NAMALWA (cell line): ENCODE measurements at regions not wholly inside any gene's neighbourhood (a gene's known extent, or its start where the extent isn't known, plus 50 kb on each side); places are given as distances from the start of the nearest gene placed in this dataset.
"Not testable (repeated sequence)": the region's sequence is repeated elsewhere in the genome, so short reads cannot be mapped to it uniquely, and the experiment has no call there.

Experiments
- DNase-seq: peaks from one replicate; pipeline ENCODE4 v3.0.0-alpha.2; 2015; ENCODE audit warnings: low spot score

DNA sequence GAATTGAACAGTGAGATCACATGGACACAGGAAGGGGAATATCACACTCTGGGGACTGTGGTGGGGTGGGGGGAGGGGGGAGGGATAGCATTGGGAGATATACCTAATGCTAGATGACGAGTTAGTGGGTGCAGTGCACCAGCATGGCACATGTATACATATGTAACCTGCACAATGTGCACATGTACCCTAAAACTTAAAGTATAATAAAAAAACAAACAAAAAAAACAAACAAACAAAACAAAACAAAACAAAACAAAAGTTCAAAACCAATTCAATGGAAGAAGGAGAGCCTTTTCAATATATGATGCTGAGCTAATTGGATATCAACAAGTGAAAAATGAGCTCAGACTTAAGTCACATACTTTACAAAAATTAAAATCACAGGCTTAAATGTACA is 592.8 kb downstream of the CBLN4 start:
- not testable (repeated sequence) for DNase-seq

DNA sequence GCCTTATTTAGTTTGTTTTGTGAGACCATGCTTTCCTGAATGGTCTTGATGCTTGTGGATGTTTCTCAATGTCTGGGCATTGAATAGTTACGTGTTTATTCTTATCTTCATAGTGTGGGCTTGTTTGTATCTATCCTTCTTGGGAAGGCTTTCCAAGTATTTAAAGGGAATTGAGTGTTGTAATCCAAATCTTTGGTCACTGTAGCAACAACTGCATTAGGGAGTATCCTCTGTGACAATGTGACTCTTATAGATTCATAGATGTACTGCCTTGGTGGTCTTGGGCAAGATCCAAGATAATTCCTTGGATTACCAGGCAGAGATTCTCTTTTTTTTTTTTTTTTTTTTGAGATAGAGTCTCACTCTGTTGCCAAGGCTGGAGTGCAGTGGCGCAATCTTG is 598.4 kb downstream of the CBLN4 start:
- no peak for DNase-seq

DNA sequence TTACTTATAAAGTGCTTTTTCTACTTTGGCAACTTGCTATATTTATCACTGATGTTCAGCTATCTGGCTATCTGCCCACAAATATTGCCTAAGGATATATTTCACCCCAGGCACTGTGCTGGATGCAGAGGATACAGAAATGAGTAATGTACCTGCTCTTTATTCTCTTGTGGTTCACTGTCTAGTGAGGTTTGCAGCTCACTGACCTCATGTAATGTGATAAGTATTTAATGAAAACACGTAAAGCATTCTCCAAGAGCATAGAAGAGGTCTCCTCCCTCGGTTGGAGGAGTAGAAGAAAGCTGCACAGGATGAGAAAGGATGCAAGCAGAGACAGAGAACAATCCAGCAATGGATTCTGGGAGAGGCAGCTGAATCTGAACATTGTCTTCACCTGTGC is 610.7 kb downstream of the CBLN4 start:
- DNase-seq, result no peak

DNA sequence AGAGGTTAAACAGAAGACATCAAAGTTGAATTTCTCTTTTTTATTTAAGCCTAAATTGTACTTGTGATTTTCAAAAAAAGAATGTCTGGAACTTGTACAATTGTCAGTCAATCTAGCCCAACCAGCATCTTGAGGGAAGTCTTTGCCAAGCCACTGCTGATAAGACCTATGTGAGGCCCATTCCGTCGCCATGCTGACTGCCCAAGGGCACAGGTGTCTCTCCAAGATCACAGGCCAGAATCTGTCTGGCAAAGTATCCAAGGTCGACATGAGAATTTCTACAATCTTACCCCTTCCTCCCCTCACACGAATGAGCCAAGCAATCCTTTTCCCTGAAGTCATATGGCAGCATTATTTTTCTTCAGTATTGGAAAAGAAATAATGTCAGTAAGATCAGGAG is 614.5 kb downstream of the CBLN4 start:
- DNase-seq, result no peak

DNA sequence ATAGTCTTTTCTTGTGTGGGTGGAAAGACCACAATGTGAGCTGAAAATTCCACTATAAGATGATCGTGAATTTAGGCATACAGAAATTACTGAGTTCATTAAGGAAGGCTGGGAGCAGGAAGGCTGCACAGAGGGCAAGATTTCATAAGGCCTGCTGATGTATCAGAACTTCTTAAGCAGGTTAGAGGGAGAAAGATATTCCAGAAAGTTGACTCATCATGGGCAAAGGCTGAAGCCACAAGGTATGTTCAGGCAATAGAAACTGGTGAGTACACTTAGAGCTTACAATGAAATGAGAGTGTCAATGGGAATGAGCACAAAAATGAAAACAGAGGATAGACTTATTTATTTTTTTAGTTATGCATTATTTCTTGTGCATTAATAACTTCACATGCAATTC is 618.6 kb downstream of the CBLN4 start:
- no peak for DNase-seq

DNA sequence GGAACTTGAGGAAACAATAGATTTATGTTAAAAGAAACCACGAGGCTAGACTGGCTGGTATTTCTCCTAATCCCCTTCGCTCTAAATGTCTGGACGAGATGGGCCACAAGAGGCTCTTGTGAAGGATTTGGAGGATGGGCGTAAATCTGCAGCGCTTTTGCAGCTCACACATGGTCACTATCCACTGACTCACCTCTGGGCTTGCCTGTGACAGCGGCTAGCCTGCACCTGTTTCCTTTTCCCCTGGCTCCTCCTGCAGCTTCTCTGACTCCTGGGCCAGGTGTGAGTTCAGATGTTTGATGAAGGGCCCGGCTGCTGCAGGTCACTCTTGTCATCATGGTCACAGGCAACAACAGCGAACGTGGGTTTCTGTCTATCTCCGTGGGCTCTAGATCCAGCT is 629.4 kb downstream of the CBLN4 start:
- no peak for DNase-seq

DNA sequence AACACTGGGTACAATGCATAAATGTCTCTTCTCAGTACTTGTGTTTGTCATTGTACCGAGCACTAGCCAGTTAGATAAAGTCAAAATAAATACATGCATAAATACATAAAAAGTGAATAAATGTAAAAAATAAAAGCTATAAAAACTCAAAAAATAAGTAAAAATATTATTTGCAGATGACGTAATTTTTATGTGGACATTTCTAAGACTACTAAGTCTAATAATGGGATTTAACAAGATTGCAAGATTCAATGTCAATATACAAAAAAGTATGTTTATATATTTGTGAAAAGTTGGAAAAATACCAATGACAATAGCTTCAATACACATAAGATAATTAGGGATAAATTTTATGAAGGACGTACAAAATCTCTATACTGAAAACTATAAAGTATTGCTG is 639.6 kb downstream of the CBLN4 start:
- DNase-seq, result no peak

DNA sequence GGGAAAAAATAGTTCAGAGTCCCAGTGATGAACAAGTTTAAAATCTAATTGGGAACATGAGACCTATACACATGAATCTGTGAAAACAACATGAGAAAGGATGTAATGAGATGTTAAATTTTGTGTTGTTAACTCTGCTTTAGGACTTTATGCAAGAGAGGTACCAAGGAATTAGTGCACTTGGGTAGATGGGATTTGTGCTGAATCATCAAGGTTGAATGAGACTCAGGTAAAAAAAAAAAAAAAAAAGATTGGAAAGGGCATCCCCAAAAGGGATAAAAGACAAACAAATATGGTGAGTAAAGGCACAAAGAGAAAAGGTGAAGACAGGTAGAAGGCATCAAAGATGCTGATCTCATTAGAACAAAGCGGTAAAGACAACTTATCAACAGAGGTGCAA is 644.4 kb downstream of the CBLN4 start:
- no peak for DNase-seq

DNA sequence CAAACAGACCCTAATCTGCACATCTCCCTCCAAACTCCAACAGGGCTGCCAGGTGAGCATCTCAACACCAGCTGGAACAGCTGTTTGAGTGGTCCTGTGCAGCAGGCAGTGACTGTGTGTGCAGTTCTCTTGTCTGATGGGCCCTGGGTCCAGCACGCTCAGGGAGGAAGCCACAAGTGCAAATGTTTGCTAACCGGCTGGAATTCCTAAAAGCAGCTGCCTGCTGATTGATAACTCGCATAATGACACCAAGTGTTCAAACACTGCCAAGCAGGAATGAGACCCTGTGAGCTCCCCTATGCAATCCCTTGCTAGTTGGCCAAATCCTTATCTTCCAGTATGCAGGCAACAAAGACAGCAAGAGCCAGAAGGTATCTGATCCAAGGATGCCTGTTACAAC is 650.6 kb downstream of the CBLN4 start:
- DNase-seq, result no peak

DNA sequence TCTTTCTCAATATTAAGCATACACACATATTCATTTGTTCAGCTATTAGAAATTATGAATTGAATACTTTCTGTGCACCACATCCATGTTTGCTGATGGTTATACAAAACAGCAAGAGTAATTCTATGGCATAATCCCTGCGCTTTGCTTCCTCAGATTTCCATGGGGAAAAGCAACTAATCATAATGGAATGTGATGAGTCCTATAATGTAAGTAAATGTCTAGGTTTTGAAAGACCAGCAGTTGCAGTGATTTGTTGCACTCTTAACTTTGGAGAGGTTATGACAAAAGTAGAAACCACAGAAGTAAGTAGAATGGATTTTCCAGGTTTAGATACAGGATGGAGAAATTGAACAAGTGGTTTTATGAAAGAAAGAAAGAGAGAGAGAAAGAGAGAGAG is 652.1 kb downstream of the CBLN4 start:
- no peak for DNase-seq

DNA sequence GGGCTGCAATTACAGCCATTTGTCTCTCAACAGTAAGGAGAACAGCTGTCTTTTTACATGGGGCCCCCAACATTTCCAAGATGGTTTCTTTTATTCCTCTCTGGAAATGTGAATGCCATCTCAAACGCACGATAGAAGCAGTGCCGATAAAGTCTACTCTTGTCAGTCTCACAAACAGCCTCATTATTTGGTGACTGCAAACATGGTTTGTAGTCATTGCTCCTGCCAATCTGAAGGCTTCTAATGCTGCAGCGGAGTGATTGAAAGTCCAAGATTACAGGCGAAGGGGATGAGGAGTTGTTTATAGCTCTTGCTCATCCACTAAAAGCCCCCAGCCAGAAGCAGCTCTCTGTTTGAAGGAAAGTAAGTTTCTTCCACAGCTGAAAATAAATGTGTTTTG is 657.1 kb downstream of the CBLN4 start:
- DNase-seq, result no peak

DNA sequence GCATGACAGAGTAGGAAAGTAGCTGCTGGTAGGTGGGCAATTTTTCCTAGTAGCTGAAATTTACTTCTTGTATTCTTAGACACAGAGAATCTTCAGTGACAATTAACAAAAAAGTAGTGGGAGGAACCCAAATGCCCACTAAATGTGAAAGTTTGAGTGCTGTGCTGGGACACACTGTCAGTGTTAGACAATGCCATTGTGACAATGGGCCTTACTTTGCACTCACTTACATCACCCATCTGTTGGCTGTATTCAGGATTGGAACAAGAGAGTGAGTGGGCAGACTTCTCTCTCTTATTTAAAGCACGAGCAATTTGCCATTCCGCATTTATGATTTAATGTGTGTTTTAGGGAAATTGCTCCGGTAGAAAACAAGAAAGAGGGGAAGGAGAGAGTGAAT is 662.5 kb downstream of the CBLN4 start:
- no peak for DNase-seq

DNA sequence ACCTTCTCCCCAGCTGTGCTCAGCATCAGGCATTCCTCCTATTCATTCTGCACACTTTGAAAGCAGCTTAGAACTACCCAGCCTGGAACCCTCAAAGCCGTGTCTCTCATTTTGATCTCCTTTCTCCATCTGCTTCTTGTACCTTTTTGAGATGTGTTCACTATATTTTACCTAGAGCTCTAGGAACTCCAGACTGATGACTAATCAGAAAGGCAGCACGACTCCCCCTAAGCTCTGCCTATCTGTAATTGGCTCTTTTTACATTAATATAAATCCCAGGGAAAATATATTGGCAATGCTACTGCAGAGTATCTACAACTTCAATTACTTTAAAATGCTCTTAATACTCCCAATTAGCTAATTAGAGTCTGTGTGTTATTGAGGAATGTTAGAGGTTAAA is 671.5 kb downstream of the CBLN4 start:
- DNase-seq, result no peak

DNA sequence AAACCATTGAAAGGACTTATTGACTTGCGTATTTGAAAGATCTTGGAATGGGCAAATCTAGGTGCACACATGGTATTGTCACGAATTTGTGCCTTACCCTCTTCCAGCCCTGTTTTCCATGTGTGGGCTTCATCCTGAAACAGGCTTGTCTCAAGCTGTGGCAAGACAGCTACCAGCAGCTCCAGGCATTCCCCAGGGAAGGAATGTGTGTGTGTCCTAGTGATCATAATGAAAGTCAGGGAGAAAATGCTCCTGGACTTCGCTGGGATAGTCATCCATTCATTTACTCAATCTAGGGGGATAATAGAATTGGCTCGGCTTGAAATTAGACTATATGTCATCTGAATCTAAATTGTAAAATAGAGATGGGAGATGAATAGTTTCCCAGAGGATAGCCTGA is 676.2 kb downstream of the CBLN4 start:
- no peak for DNase-seq

DNA sequence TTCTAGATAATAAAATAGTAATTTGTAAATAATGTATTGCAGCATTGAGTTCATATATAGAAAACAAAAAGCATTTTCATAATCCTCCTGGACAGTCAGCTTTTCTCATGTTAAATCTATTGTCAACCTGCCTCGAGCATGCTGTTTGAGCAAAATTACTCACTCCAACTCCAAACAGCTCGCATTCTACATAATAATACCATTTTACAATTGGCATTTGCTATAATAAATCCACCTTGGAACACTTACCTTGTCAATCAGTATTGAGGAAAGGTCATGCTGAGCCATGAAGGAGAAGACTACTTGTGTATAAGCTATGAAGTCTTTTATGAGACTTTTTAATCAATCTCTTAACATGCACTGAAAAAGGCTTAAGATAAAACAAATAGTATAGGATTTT is 682.6 kb downstream of the CBLN4 start:
- DNase-seq, result no peak

DNA sequence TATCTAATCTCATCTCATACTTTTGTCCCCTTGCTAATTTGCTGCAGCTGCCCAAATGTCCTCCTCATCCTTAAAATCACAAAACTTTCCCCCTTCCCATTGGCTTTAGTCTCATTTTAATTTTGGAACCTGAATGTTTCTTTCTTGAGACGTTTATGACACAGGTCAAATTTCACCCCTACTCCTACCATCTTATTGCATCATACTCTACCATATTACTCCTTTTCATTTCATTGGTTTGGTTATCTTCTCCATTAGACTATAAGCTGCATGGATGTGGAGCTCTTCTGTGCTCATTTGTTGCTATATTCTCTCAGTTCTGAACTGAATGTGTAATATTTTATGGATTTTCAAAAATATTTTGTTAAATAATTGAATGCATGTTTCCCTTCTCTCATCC is 688.6 kb downstream of the CBLN4 start:
- DNase-seq, result no peak

DNA sequence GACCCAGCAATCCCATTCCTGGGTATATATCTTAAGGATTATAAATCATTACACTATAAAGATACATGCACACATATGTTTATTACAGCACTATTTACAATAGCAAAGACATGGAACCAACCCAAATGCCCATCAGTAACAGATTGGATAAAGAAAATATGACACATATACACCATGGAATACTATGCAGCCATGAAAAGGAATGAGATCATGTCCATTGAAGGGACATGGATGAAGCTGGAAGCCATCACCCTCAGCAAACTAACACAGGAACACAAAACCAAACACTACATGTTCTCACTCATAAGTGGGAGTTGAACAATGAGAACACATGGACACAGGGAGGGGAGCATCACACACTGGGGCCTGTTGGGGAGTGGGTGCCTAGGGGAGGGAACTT is 694.5 kb downstream of the CBLN4 start:
- DNase-seq, result not testable (repeated sequence)

DNA sequence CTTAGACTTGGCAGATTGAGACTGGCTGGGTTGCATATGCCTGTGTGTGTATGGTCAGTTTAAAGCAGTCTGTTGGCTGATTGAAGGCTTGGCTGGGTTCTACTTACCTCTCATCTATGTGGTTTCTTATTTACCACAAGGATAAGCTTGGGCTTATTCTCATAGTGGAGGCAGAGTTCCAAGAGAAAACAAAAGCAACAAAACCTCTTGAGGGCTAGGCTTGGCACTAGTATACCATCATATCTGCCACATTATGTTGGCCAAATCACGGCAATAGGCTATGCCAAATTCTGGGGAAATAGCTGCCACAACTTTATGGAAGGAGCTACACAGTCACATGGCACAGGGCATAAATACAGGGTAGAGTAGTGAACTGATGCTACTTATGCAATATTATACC is 714.1 kb downstream of the CBLN4 start:
- no peak for DNase-seq

DNA sequence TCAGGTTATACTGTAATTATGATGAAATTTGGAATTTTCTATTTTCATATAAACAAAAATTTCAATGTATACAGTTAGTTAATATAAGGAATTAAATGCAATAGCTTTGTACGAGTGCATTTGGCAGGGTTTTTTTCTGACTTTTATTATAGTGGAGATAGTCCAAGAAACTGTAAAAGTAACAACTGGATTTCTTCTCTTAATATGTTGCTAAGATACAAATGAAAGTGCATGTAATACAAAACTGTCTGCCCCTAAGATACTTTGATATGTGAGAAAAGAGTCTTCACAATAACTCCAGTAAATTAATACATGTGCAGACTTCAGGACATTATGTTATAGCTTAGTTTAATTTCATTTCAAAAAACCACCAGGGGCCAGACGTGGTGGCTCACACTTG is 721.4 kb downstream of the CBLN4 start:
- DNase-seq, result no peak

DNA sequence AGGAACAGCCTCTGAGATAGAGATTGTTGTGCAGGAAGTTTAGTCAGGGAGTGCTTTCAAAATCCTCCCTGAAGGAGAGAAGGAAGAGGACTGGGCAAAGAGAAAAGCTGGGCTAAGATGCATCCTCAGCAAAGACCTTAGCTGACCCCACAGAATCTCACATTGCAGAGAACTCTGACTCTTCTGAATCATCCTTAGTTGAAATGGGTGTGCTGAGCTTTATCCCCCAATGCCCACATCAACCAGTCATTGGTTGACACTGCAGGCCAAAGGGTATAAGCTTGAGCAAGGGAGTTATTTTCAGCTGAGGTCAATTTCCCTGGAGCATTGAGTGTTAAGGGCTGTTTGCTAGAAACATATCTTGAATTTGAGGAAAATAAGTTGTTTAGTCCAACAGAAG is 732.2 kb downstream of the CBLN4 start:
- DNase-seq, result no peak

DNA sequence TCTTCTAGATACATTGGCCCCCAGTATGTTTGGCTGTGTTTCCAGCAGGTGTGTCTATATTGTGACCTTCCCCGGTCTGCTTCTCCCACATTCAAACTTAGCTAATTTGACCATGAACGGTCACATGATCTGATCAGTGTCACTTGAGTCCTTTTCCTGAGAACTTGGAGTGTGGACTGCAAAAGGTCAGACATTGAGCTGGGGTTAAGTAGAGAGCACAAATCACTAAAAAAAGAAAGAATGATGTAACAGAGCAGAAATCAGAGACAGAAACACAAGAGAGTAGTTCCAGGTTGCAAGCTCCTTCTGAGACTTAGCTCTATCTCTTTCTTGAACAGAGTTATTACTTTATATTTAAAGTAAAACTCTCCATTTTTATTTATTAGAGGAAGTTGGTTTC is 733.9 kb downstream of the CBLN4 start:
- DNase-seq, result no peak

DNA sequence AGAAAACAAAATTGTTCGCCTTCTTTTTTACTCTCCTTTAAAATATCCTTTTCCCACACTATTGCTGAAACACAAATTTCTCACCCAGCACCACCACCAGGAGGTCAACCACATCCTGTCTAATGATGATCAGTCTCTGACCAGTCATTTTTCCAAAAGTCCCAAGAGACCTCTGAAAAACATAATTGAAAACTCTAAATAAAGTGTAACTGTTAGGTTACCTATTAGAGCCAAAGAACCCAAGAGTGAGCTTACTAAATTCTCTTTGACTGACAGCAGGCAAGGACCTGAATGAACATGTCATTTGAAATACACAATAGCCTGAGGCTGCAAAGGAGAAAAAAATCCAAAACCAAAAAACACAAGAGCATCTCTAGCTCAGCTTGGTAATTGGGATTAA is 735.4 kb downstream of the CBLN4 start:
- DNase-seq, result no peak

DNA sequence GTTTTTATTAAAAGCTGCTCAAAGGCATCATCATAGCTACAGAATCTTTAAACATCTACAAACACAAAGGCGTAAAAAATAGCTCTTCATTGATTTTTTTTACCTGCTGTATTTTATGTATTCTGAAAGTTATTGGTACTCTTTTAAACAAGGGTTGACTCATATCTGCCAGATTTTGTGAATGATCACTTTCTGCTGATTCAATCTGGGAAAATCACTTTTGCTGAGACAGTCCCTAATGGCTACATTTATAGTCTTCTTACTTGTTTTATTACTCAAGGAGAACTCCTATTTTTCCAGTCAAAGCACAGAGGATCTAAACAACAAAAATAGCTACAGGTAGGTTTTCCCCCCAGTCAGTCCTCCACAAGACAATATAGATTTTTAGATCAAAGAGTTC is 739.0 kb downstream of the CBLN4 start:
- DNase-seq, result no peak

DNA sequence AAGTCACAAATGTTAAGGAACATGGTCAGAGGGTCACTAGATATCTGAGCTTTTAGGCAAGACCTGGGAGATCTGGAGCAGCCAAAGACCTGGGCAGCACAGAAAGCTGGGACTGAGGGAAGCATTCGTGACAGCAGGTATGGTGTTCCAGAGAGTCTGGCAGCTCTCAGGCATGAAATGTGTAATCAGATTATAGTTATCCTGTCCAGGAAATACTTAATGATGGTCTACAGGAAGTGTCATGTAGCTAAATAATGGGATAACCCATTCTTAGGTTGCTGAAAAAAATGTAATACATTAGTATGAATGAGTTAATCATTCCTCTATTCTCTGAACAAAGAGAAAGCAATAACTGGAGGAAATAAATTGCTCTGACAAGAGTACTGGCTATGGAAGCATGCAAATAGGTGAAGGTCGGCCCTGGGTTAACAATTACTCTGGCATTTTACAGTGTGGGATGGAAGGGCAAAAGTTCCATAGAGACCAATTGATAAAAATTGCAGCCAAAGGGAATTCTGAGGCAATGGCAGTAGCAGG is 740.5 kb downstream of the CBLN4 start:
- no peak for DNase-seq

DNA sequence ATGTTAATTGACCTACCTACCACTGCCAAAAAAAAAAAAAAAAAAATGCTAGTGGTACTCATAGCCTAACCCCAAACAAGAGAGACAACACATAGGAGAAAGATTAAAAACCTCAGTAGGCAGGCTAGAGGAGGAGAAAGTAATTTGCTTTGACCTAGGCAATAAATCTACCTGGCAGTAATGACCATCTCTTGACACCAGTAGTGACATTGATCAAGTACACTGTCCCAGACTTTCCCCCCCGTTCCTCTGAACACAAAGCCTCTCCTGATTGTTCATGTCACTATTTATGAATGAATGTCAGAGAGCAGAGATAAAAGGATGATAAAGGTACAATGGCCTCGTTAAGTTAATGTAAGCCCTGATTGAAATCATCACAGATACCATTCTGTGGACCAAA is 746.8 kb downstream of the CBLN4 start:
- DNase-seq, result no peak
